Psoas muscle (tissue), 7 donors: ENCODE measurements at regions not wholly inside any gene's neighbourhood (a gene's known extent, or its start where the extent isn't known, plus 50 kb on each side); places are given as distances from the start of the nearest gene placed in this dataset.
A peak's percentile ranks its signal among the peaks of the same experiment; 100 is the strongest.

ENCODE experiments used
- ATAC-seq, 4 donors: fragments of 200-7000 bp; cut with Tn5 transposase; one replicate each; pipeline ENCODE4 v1.9.1; 2020; ENCODE audit warnings: moderate library complexity in 3 of 4, mild to moderate bottlenecking in 2 of 4
- DNase-seq, 2 donors: peaks; one replicate each; pipeline ENCODE4 v3.0.0-alpha.2; 2020
- H3K27ac ChIP-seq: fragments of 200-600 bp; one replicate; pipeline ENCODE4 v1.8.0; 2022
- H3K27me3 ChIP-seq, 3 donors: fragments of 200-600 bp in 1 of 3; one replicate each; pipeline versions ENCODE4 v1.6.1 to v1.8.0; 2013 to 2022; ENCODE audit warnings: low read length in 2 of 3, mild to moderate bottlenecking in 2 of 3, moderate library complexity in 1 of 3; ENCODE audit not compliant: insufficient read depth in 3 of 3
- H3K36me3 ChIP-seq, 2 donors: fragments of 200-600 bp in 1 of 2; one replicate each; pipeline versions ENCODE4 v1.6.1 to v1.8.0; 2013 to 2022; ENCODE audit warnings: low read depth in 1 of 2, mild to moderate bottlenecking in 1 of 2, moderate library complexity in 1 of 2; ENCODE audit not compliant: insufficient read depth in 1 of 2
- H3K4me1 ChIP-seq: fragments of 200-600 bp; one replicate; pipeline ENCODE4 v1.8.0; 2022
- H3K4me3 ChIP-seq: fragments of 200-600 bp; one replicate; pipeline ENCODE4 v1.8.0; 2022; ENCODE audit warnings: mild to moderate bottlenecking
- H3K9me3 ChIP-seq: fragments of 200-600 bp; one replicate; pipeline ENCODE4 v1.8.0; 2022
- WGBS, 3 donors: extraction: QIAGEN DNeasy Blood & Tissue Kit; methylation state at CpG; one replicate each; pipeline versions ENCODE4 v1.1.6 to v1.1.7; 2013; 5-methylcytosine and 5-hydroxymethylcytosine counted together
- intact Hi-C, 2 donors: fragments of 100-400 bp; cut with DNase I; formaldehyde crosslinking; loops; one replicate each; pipeline versions ENCODE4 v1.11.0 to v1.14.2; 2022
- TF ChIP-seq, protein P1 (sequence below): fragments of 200-600 bp; IDR thresholded peaks from one replicate; pipeline ENCODE4 v1.8.0; 2022; ENCODE audit warnings: antibody characterized with exemption
- donor health status: healthy with polysubstance abuse.
- donor health status: DM: no; HTN: no; CAD: no; lungs with moderate emphysema.
- donor health status: Bipolar disorder and iron deficiency.
- donor health status: healthy.
- donor health status: DM: yes; HTN: yes; CAD: no.
- donor health status: DM: no; HTN: no; CAD: no.
- donor health status: DM: yes; HTN: yes; CAD: no.

DNA sequence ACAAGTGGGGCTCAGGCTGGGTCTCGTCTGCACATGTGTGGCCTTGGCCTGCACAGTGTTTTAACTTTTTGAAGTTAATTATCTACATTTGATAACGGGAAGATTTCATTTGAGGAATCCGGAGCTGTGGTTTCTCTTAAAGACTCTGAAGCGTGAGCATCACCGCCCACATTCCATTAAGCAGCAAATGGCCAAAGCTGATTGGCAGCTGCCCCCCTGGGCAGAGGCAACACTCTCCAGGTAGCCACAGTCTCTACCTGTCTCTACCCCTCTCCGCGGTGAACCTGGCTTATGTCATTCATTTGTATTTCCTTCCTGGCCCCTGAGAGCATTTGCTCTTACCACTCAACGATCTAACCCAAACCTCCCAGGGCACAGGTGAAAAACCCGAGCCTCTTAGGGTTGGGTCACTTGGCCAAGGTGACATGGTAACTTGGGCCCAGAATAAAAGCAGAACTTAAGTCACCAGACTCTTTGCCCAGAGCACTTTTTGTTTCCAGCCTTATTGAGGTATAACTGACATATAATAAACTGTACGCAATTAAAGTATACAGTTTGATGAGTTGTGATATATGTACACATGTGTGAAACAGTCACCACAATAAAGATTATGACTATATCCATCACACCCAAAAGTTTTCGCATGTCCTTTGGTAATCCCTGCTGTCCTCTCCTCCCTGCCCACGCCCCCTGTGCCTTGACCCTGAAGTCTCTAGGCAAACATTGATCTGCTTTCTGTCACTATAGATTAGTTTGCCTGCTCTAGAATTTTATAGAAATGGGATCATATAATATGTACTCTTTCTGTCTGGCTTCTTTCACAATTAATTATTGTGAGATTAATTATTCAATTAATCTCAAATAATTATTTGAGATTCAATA, 245.7 kb upstream of the HES1 start:
- intact Hi-C loops = no loop called here
- TF ChIP-seq, protein P1, sequence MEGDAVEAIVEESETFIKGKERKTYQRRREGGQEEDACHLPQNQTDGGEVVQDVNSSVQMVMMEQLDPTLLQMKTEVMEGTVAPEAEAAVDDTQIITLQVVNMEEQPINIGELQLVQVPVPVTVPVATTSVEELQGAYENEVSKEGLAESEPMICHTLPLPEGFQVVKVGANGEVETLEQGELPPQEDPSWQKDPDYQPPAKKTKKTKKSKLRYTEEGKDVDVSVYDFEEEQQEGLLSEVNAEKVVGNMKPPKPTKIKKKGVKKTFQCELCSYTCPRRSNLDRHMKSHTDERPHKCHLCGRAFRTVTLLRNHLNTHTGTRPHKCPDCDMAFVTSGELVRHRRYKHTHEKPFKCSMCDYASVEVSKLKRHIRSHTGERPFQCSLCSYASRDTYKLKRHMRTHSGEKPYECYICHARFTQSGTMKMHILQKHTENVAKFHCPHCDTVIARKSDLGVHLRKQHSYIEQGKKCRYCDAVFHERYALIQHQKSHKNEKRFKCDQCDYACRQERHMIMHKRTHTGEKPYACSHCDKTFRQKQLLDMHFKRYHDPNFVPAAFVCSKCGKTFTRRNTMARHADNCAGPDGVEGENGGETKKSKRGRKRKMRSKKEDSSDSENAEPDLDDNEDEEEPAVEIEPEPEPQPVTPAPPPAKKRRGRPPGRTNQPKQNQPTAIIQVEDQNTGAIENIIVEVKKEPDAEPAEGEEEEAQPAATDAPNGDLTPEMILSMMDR = no peak
- no peaks in the 10 kb centered on the region for H3K27me3 ChIP-seq
- no peak overlapping the region for H3K4me3 ChIP-seq
- no peaks in the 10 kb centered on the region for H3K9me3 ChIP-seq
- no peaks in the 10 kb centered on the region for H3K4me1 ChIP-seq
- H3K27ac ChIP-seq = no peak overlapping the region
- DNase-seq (no peak), ATAC-seq (no peak)
- 86 to 91% (median 91%) methylated on average over 12 of the region's 12 CpGs for WGBS, 3 donors
- no peaks in the 10 kb centered on the region for H3K36me3 ChIP-seq

DNA sequence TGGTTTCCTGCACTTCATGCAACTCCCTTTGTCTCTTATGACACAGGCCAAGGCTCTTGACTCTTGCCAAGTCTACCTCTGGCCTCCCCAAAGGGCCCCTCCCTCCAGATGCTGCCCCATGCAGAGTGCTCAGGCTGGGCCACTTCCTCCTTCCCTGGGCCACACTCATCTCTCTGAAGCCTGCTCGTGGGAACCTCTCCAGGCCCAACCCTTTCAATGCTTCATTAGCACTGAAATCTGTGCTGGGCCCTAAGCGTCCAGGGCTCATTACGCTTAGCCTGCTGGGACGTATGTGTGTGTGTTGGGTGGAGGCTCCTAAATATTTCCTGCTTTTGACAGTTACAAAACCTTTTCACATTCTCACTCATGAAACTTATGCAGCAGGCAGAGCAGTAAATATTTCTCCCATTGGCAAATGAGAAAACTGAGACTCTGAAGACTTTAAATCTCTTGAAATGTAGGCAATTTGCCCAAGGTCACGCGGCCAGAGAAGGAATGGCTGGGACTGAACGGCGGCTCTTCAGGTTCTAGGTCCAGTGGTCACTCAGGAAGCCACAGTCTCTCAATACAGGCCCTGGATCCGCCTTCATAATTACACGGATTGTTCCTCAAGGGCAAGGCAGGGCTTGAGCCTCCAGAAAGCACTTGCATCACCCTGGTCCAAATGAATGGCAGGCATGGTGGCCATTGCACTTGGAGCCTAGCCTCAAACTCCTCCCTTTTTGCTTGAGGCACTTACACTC, 241.7 kb upstream of the HES1 start:
- Histone ChIP-seq H3K4me1 (no peaks in the 10 kb centered on the region), H3K4me3 (no peak overlapping the region), H3K27ac (no peak overlapping the region), H3K36me3 (no peaks in the 10 kb centered on the region), H3K27me3 (no peaks in the 10 kb centered on the region), H3K9me3 (no peaks in the 10 kb centered on the region)
- ATAC-seq (peak in 2 of 4 donors; percentile 44 to 54), DNase-seq (peak in 1 of 2 donors; percentile 75)
- TF ChIP-seq, protein P1 = no peak
- intact Hi-C loops = no loop called here
- WGBS, 3 donors = 58 to 70% (median 66%) methylated on average over 10 of the region's 10 CpGs

DNA sequence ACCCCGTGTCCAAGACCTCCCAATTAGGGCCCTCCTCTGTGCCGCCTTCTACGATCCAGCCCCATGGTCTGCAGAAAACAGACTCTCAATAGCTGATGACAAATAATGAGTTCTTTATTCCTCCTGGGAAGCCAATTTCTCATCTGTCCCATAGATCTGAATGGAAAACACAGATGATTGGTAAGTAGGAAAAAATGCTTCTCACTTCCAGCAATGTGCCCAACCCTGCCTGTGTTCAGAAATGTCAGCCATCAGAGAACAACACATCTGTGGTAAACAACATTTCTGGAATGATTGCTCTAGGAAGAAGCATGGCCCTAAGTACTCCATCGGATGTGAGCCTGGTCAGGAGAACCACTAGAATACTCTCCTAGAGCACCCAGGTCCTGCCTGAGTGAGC, 240.5 kb upstream of the HES1 start:
- TF ChIP-seq, protein P1 = no peak
- DNase-seq = no peak
- no peaks in the 10 kb centered on the region for H3K4me1 ChIP-seq

DNA sequence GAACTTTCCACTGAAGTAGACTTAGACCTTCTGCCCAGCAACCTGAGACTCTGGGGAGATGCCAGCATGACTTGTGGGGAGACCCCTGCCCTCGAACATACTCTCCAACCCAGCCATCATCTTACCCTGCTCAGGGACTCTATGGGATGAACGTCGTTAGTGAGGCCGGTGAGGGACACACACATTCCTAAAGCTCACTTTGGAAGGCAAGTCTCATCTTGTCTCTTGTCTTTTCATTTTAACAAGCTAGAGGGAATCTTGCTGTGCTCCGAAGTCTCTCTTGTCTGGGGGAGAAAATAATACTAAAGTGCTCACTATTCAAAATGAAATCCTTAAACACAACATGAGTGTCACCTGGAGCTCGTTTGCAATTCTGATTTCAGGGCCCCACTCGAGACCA, 239.5 kb upstream of the HES1 start:
- DNase-seq (no peak), ATAC-seq (no peak)
- H3K36me3 ChIP-seq = no peaks in the 10 kb centered on the region
- H3K27ac ChIP-seq = no peak overlapping the region
- no peaks in the 10 kb centered on the region for H3K4me1 ChIP-seq
- TF ChIP-seq, protein P1 = no peak
- no peaks in the 10 kb centered on the region for H3K9me3 ChIP-seq
- intact Hi-C loops = no loop called here
- no peak overlapping the region for H3K4me3 ChIP-seq
- H3K27me3 ChIP-seq = no peaks in the 10 kb centered on the region
- WGBS, 3 donors = 88 to 96% (median 96%) methylated on average over 7 of the region's 7 CpGs

More for the DNA sequence above, 240.5 kb upstream of the HES1 start:
- no peaks in the 10 kb centered on the region for H3K9me3 ChIP-seq
- ATAC-seq = no peak
- H3K27me3 ChIP-seq = no peaks in the 10 kb centered on the region
- no peak overlapping the region for H3K4me3 ChIP-seq
- no peaks in the 10 kb centered on the region for H3K36me3 ChIP-seq
- H3K27ac ChIP-seq = no peak overlapping the region
- WGBS, 3 donors = 85 to 89% (median 88%) methylated on average over 4 of the region's 4 CpGs
- intact Hi-C loops = no loop called here
